NCI-H748 treated with DMSO at 0.1 percent for 48 hours (cell line): ENCODE measurements at regions not wholly inside any gene's neighbourhood (a gene's known extent, or its start where the extent isn't known, plus 50 kb on each side); places are given as distances from the start of the nearest gene placed in this dataset.
"Not testable (repeated sequence)": the region's sequence is repeated elsewhere in the genome, so short reads cannot be mapped to it uniquely, and the experiment has no call there.

Experiments
- DNase-seq: peaks from one replicate; lab custom pipeline; 2025; lab: John Stamatoyannopoulos, UW

GRCh38 chr16:29130131-29130711 is 145.4 kb downstream of the LAT start:
- DNase-seq, result not testable (repeated sequence)

GRCh38 chr16:29129458-29130038 is 144.7 kb downstream of the LAT start:
- DNase-seq, result not testable (repeated sequence)

- DNase-seq, result not testable (repeated sequence)
Observed at GRCh38 chr16:29128732-29129457, 144.0 kb downstream of the LAT start.

GRCh38 chr16:29127806-29128420 is 143.1 kb downstream of the LAT start:
- not testable (repeated sequence) for DNase-seq

- no peak for DNase-seq
Observed at GRCh38 chr16:29126616-29127015, 141.8 kb downstream of the LAT start.

- DNase-seq, result no peak
Observed at GRCh38 chr16:29126057-29126494, 141.2 kb downstream of the LAT start.

- DNase-seq, result no peak
Observed at GRCh38 chr16:29124828-29125227, 140.0 kb downstream of the LAT start.

- DNase-seq, result not testable (repeated sequence)
Observed at GRCh38 chr16:29124162-29124561, 139.3 kb downstream of the LAT start.

GRCh38 chr16:29120680-29121079 is 135.8 kb downstream of the LAT start:
- not testable (repeated sequence) for DNase-seq

GRCh38 chr16:29118301-29118957 is 133.6 kb downstream of the LAT start:
- not testable (repeated sequence) for DNase-seq

GRCh38 chr16:29117631-29118030 is 132.8 kb downstream of the LAT start:
- DNase-seq, result no peak

GRCh38 chr16:29116980-29117379 is 132.1 kb downstream of the LAT start:
- no peak for DNase-seq

GRCh38 chr16:29116207-29116606 is 131.4 kb downstream of the LAT start:
- DNase-seq, result not testable (repeated sequence)

- DNase-seq, result not testable (repeated sequence)
Observed at GRCh38 chr16:29115802-29116141, 130.9 kb downstream of the LAT start.

- DNase-seq, result not testable (repeated sequence)
Observed at GRCh38 chr16:29114989-29115801, 130.3 kb downstream of the LAT start.

GRCh38 chr16:29114574-29114973 is 129.7 kb downstream of the LAT start:
- no peak for DNase-seq

GRCh38 chr16:29113446-29113845 is 128.6 kb downstream of the LAT start:
- DNase-seq, result not testable (repeated sequence)

- no peak for DNase-seq
Observed at GRCh38 chr16:29112755-29113347, 128.0 kb downstream of the LAT start.

- DNase-seq, result not testable (repeated sequence)
Observed at GRCh38 chr16:29111901-29112680, 127.2 kb downstream of the LAT start.

GRCh38 chr16:29111421-29111820 is 126.6 kb downstream of the LAT start:
- no peak for DNase-seq
